HuH-7 (cell line): ENCODE measurements at regions not wholly inside any gene's neighbourhood (a gene's known extent, or its start where the extent isn't known, plus 50 kb on each side); places are given as distances from the start of the nearest gene placed in this dataset.

ENCODE experiments used
- DNase-seq: peaks from one replicate; pipeline ENCODE4 v3.0.0; 2011; ENCODE audit warnings: low spot score

DNA sequence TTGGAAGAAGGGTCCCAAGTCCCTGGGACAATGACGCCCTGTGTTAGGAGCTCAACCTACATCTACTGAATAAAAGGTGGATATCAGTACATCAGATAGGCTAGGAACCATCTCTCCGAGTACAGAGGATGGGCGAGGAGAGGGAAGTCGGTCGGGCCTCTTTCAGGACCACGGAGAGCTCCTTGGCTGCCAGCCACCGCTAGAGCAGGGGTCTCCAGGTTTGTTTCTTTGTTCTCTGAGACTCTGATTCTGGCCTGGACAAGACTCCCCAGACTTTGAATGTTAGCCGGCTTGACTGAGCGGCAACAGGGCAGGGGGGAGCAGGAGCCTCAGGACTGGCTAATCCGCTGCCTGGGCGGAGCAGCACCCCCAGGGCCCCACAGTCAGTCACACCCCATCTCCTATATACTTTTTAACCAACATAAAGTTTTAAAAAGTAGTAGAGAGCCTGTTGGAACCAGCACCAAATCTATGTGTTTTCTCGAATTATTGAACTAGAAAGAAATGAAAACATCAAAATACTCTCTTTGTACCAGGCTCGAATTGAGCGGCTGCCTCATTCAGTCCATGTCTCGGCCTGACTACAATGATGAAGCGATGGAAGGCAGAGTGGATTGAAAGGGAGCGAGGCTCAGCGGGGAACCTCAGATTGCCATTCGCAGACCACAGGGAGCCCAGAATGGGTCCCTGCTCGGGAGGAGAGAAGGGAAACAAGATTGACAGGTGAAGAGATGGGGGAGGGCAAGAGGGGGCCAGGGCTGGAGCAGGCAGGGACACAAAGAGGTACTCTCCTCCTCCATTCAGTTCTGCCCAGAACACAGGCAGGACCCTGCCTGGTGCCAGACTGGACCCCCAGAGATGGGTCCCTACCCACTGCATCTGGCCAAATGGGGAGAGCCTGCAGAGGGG lies 131.6 kb downstream of the TPRA1 start:
- DNase-seq: peak; percentile 75

DNA sequence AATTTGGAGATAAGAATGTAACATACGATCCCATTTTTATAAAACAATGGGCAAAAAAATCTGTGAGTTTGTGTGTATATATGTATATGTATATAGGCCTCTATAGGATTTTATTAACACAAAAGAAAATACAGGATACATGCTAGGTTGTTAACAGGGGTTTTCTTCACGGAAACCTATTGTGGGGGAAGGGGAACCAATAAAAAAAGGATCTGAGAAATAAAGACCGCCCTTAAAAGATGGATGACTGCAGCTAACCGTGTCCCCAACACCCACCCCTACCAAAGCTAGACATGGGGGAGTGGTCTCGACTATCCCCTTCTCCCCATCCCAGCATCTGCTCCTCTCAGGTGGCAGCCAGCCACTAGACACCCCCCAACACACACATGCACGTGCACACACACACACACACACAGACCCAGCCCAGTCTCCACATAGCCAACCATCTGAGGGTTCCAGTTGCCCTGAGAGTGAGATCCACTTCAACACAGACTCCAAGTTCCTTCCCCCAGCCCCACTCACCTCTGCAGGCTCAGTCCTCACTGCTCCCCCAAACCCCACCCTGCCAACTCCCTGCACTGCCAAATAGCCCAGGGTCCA lies 132.9 kb downstream of the TPRA1 start:
- DNase-seq: no peak

DNA sequence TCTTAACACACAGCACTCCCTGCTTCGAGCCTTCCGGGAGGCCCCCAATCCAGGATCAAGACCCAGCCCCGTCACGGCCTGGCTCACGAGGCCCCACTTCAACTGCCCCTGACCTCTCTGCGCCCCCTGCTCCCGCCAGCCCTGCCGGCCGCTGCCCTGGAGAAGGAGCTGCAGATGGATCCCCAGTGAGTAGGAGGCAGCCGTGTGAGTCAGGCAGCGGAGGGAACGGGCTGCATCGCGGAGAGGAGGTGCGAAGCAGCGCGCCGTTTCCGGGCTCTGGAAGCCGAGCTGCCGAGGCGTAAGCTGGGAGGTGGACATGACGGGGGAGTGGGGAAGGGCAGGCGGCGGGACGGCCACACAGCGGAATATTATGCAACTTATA lies 133.4 kb downstream of the TPRA1 start:
- DNase-seq: no peak

DNA sequence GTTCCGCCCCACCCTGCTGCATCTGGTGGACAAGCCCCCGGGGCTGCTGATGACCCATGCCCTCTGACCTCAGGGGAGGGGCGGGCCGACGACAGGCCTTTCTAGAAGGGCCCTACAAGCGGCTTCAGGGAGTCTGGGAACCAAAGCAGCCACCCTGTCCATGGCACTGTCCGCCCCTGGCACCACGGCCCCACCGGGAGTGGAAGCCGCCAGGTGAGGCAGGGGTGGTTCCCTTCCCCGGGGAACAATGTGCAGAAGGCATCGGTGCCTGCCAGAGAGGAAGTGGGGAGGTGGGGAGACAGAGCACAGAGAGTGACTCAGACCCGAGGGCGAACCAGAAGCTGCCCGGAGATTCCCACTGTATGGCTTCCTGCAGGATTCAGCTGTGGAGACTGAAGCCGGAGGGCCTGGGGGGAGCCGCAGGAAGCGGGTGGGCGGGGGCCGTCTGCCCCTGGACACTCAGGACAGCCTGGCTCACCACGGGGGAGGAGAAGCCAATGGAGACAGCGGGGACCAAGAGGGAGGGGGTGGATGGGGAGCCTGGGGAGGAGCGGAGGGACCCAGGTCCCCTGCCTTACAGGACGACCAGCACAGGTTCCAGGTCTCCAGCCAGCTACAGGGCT lies 134.0 kb downstream of the TPRA1 start:
- no peak for DNase-seq

DNA sequence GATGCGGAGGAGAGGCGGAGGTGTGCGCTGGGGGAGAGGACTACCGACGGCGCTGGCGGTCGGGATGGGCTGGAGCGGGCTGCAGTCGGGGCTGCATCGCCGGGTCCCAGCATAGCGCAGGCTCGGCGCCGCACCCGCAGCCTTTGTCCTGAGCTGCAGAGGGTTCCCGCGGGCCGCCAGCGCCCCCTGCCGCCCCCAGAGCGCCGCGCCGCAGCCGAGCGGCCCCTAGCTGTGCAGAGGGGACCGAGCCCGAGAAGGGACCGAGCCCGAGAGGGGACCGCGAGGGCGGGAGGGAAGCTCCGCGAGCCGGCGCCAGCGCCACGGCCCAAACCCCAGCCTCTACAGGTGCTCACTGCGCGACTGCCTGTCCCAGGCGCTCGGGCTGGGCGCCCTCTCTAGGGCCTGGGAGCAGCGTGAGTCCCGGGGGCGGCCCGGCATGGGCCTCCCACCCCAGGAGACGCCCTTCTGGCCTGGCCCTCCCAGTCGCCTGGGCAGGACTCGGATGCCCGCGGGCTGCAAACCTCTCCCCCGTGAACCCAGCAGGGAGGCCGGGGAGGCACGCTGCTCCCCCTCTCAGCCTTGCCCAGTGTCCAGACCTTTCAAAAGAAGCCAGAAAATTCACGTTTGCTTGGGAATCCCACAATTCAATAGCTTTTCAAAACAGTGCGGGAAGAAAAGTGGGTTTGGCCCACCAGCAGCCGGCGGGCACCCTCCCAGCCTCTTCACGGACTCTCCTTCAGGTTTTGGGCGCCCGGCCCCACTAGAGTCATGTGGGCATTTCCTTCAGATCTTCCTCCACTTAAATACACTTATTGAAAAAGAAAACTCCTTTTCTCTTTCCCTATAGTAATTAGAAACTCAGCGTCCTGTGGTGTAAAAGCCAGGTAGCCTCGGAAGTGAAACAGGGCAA lies 134.7 kb downstream of the TPRA1 start:
- peak; percentile 97 for DNase-seq

DNA sequence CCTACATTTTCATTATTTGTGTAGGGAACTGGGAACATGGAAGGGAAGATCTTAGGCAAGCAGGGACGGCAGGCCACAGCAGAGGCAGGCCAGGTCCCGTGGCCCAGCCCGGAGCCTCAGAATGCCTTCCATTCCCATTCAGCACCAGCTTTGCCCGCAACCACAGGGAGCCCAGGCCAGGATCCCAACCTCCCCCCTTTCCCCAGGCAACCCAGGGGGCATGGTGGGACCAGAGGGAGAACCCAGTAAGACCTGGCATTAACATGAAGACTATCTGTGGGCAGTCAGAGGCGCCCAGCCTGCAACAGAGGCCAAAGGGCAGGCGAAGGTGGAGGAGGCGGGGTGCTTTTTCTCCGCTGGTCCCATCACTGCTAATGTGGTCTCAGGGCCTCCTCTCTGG lies 135.6 kb downstream of the TPRA1 start:
- no peak for DNase-seq

DNA sequence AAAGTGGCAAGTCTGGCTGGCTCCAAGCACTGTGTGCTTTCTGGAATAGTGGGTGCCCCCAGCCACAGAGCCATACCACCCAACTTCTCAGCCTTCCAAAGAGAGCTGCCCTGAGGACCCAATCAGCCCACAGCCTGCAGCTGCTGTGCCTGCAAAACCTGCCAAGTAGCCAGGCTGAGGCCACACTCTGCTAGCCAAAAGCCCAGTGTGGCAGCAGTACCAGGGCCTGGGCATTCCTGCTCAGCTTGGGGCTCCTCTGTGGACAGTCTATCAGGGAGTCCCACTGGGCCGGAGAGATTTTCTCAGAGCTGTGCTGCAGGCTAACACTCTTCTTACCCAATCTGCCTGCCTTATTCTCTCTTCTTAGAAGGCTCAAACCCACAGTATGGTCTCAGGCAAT lies 136.5 kb downstream of the TPRA1 start:
- DNase-seq: no peak

DNA sequence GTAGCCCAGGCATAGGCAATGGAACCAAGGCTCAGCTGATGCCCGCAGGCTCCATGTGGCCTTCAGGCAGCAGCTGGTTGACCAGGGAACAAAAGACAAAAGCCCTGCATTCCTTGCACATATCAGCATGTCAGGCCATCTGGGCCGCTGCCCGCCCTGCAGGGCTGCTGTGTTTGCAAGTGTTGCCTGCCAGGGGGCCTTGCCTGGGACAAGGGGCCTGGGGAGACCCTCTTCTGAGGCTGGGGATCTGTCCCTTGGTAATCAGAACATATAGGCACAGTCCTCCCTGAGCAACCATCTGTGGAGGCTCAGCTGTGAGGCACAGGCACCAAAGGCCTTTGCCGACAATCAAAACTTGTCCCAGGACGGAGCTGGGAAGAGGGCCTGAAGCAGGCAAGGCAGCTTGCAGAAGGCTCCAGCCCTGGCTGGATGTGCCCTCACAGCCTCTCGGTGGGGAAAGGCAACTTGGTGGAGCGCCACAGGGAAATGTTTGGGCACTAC lies 138.2 kb downstream of the TPRA1 start:
- no peak for DNase-seq

DNA sequence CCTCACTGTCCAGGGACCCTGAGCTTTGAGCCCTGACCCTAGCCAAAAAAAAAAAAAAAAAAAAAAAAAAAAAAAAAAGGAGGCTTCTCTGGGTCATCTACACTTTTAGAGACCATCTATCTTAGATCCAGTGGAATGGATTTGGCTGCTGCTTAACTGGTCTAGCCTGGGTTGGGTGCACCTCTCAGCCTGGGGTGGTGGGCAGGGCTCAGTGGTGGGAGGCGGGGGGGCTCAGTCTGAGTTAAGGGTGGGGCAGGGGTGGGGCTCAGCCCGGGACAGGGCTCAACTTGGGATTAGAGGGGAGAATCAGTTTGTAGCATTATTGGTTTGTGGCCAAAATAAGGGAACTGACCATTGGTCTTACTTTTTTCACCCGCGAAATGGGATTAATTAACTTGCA lies 139.2 kb downstream of the TPRA1 start:
- DNase-seq: no peak

DNA sequence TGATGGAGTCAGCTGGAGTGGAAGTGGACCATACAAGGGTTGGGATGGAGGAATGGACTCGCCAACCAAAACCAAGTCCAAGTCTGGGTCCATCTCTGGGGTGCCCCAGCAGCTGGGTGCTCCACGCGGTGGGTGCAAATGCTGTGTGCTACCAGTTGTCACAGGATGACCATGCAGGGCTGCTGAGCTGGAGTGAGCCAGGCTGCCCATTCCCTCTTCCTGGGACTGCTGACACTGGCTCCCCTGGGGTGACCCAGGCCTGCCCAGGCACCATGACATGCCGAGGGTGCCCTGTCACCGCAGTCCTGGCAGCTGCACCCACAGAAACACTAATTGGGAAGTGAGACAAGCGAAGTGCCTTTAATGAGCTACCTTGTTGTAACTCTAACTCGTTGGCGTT lies 140.2 kb downstream of the TPRA1 start:
- no peak for DNase-seq

DNA sequence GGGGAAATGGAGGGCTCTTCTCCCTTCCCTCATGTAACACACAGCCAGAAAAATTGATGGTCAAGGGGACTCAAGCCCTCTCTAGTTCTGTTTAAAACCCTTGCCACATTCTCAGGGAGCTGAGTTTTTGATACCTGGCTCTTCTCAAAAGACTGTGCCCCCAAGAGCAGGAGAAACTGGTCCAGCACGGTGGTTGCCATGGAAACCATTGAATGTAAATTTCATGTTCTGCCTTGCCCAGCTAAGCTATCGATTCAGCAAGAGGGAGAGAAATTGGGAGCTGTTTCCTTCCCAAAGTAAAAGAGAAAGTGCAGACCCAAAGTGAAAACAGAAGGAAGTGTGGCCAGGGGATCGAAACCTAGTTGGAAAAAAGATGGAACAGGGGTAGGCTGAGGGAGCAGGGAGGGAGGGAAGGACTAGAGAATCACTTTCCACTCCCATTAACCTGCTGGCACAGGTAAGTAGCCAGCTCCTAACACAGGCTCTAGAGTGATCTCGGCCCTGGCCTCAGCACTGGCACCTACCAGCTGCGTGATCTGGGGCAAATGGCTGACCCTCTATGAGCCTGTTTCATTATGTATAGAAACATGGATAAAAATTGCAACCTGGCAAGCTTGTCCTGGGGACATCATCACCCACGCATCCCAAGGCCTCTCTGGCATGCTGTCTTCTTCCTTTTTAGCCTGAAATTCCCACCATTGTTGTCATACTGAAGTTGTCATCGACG lies 140.9 kb downstream of the TPRA1 start:
- no peak for DNase-seq

DNA sequence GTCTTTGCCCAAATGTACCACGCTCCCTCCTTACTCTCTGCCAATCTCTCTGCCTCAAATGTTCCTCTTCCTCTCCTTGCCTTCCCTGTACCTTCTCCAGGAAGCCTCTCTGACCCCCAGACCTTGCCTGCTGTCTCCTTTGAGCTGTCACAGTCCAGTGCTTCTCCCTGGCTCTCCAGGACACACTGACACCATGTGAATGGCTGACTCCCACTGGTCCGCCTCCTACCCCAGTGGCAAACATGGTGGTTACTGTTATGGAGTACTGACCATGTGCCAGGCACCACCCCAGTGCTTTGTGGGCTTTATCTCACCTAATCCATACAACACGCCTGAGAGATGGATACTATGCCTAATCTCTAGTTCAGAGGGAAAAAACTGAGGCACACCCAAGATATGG lies 141.9 kb downstream of the TPRA1 start:
- no peak for DNase-seq

DNA sequence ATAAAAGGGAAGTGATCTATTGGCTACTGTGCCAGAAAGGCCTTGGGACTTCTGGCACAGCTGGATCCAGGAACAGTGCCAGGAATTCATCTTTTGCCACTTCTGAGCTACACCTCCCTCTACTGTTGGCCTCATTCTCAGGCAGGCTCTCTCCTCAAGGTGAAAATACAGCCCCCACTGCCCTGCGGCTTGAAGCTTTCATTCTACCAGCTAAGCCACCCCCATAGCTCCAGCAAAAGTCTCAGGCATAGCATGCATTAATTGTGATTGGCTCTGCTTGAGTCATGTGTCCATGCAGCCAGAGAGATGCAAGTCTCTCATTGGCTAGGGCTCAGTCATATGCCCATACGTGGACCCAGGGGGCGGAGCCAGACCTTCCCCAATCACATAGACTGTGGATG lies 142.4 kb downstream of the TPRA1 start:
- no peak for DNase-seq

DNA sequence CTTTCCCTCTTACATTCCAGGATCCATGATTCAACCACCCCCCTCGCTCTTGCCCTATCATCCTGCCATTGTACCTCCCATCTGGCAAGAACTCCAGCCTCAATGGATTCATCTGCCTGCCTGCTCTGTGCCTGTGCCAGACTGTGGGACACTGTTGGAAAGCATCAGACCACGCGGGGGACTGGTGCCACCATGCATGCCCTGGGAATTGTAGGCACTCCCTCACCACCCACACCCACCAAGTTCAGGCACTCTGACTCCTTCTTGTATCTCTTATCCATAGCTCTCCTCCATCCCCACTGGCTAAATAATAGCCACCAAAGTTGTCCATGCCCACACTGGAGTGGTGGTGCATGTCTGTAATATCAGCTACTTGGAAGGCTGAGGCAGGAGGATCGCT lies 143.8 kb downstream of the TPRA1 start:
- DNase-seq: no peak

DNA sequence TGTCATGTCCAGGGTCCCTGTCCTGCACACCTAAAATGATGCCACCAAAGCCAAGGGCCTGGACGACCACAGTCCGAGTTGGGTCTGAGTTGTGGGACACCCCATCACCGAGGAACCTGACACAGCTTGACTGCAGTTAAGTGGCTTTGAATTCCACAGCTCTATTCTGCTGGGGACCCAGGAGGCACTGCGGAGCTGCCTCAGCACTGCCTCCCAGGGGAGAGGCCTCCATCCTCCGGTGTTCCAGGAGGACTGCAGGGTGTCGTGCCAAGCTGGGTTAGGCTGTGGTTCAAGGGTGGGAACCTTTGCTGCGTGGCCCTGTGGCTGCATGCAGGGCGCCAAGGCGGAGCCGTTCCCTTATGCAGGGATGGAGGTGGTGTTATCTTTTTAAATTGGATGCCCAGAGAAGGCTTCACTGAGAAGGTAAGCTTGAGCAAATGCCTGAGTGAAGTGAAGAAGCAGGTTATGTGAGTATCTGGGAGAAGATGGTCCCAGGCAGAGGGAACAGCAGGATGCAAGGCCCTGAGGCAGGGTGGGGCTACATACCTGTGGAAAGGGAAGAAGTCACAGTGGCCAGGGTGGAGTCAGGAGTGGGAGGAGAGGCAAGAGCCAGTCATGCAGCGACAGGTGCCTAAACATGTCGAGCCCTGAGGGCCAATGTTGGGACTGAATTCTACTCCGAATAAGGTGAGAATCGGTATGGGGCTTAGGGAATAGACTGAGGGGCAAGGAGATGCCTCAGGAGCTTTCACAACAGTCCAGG lies 144.8 kb downstream of the TPRA1 start:
- DNase-seq: no peak

DNA sequence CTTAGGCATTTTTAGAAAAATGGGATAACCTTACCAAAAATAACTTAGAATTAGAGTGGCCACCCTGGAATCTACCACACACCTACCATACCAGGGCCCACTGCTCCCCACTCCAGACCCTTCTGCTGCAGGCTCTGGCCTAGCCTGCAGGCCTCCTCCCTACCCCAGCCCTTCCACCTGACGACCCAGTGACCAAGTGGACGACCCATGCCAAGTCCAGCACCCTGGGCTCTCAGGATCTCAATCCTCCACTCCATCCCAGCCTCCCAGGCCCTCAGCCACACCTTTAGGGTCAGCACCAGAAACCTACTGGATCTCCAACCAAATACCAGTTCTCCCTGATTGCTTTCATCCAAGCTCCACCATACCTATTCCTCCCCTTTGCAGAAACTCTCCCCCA lies 145.8 kb downstream of the TPRA1 start:
- DNase-seq: no peak

DNA sequence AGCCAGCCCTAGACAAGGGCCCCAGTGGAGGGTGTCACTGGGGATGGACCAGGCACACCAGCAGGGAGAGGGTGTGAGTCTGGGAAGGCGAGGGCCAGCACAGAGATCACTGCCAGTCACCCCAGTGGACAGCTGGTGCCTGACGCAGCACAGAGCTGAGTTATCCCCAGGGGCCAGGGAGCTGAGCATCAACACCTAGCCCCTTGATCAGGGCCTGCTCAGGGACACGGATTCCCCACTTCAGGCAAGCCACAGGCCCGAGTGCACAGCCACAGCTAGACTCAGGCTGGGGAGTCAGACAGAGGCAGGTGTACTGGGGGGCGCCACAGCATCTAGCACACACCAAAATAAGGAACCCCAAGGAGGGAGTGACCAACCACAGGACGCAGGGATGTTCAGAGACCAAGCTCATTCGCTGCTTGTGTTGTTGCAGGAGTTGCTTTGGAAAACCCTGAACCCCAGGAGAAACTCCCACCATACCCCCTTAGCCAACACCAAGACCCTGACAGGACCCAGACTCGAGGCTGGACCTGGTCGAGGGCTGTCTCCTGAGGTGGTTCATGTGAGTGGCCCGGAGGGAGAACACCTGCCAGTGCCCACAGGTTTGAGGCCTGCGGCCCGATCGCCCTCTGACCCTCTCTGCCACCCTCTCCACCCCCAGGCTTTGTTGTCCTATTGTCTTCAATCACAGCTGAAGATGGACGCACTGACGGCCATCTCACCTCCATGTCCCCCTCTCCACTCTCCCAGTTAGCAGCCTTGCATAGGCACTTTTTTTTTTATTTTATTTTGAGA lies 146.8 kb downstream of the TPRA1 start:
- DNase-seq: no peak

DNA sequence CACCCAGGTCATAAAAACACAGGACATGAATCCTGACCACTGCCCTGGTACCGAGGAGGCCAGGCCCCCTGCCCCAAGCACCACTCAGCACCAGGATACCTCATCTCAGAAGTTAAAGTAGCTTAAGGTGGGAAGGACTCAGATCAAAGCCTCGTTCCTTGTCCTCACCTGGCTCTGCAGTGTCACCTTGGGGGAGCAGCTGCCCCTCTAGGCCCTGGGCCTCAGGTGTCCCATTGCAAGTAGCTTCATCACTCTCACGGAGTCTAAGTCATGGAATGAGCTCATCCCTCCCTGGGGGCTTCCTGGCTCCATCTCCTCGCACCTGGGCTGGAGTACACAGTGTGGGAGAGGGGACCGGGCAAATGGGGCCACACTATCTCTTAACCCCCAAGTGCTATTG lies 148.0 kb downstream of the TPRA1 start:
- no peak for DNase-seq

DNA sequence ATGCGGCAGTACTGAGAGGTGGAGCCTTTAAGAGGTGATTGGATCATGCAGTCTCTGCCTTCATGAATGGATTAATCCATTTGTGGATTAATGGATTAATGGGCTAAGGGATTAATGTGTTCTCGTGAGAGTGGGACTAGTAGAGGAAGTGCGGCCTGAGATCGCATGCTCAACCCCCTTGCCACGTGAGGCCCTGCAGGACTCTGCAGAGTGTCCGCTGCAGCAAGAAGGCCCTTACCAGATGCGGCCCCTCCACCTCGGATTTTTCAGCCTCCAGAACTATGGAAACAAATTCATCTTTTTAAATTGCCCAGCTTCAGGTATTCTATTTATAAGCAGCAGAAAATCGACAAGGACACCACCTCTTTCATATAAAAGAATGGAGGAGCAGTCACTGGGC lies 148.8 kb downstream of the TPRA1 start:
- no peak for DNase-seq

DNA sequence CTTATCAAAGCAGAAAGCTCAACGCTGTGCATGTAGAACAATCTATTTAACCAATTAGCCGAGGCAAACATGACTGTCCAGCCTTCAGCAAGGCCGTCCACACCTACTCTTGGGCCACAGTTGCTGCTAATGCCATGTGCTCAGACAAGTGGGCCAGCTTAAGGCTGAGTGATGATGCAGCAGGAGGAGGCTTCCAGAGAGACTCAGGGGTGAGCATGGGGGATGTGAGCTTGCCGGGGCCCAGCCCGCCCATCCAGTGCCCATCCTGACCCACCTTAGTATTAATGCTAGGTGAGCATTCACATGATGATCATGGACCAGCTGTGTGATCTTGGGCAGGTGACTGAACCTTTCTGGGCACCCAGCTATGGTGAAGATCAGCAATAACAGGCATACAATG lies 150.1 kb downstream of the TPRA1 start:
- DNase-seq: no peak
